Fibroblast of lung (primary cell): ENCODE measurements at regions not wholly inside any gene's neighbourhood (a gene's known extent, or its start where the extent isn't known, plus 50 kb on each side); places are given as distances from the start of the nearest gene placed in this dataset.

Experiments used
- EZH2 ChIP-seq: IDR thresholded peaks from 2 replicates; pipeline ENCODE4 v1.5.1; 2012; ENCODE audit warnings: low read length, control low read depth, mild to moderate bottlenecking; ENCODE audit errors: missing control alignments
- TF ChIP-seq, protein P1 (sequence below), 2 donors: IDR thresholded peaks in 1 of 2; conservative IDR thresholded peaks in 1 of 2; 1 replicate in 1 of 2; 2 replicates in 1 of 2; pipeline ENCODE4 v1.5.1; 2011 to 2012; ENCODE audit warnings: low read length in 2 of 2, control low read depth in 1 of 2, inconsistent platforms in 1 of 2, low read depth in 1 of 2, mild to moderate bottlenecking in 1 of 2

DNA sequence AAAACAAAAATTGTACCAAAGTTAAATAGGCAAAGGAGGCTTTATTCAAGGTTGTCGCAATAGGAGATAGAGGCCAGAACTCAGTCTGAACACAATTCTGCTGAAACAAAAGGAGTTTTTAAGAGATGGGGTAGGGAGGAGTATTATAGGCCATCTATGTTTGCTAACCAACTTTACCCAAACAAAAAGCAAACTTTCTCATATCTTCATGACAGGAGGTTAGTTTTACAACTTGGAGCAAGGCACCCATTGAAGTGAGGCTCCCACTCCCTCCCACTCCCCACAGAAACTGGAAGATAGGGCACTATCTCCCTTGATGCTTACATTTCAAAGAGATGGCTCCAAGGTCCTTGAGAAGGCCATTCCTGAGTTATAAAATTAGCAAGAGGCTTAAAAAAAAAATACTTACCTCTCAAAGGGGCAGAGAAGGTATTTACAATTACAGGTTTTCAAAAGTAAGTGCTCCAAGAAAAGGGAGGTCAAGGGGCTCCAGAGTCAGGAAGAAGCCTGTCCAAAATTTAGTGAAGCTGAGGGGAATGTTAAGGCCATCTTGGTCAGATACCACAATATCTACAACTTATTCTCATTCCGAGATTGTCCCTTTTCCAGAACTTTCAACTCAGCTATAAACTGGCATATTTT is 84.4 kb upstream of the DHRS4 start:
- TF ChIP-seq, protein P1, sequence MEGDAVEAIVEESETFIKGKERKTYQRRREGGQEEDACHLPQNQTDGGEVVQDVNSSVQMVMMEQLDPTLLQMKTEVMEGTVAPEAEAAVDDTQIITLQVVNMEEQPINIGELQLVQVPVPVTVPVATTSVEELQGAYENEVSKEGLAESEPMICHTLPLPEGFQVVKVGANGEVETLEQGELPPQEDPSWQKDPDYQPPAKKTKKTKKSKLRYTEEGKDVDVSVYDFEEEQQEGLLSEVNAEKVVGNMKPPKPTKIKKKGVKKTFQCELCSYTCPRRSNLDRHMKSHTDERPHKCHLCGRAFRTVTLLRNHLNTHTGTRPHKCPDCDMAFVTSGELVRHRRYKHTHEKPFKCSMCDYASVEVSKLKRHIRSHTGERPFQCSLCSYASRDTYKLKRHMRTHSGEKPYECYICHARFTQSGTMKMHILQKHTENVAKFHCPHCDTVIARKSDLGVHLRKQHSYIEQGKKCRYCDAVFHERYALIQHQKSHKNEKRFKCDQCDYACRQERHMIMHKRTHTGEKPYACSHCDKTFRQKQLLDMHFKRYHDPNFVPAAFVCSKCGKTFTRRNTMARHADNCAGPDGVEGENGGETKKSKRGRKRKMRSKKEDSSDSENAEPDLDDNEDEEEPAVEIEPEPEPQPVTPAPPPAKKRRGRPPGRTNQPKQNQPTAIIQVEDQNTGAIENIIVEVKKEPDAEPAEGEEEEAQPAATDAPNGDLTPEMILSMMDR (conservative IDR thresholded peaks at IDR 0.05 in 1 of 2, IDR thresholded peaks at IDR 0.05 in 1 of 2; ENCODE audit: low read depth in 1 of 2, low read length in 2 of 2): no peak
- no peak for TF ChIP-seq EZH2
